ENCODE measurements at regions not wholly inside any gene's neighbourhood (a gene's known extent, or its start where the extent isn't known, plus 50 kb on each side); places are given as distances from the start of the nearest gene placed in this dataset.
"Not testable (repeated sequence)": the region's sequence is repeated elsewhere in the genome, so short reads cannot be mapped to it uniquely, and the experiment has no call there.

- not testable (repeated sequence) for H3K9ac ChIP-seq (ENCODE audit: low read length); H3K27ac ChIP-seq (ENCODE audit: low read length); H3K36me3 ChIP-seq (ENCODE audit: control insufficient read depth, low read depth, low read length); H3K4me3 ChIP-seq (ENCODE audit: low read length); H3K9me3 ChIP-seq (ENCODE audit: control insufficient read depth, low read depth, low read length); H3K27me3 ChIP-seq (ENCODE audit: control insufficient read depth, insufficient read depth, low read length); H3K4me1 ChIP-seq (ENCODE audit: control insufficient read depth, low read depth, low read length)
These were observed 110.3 kb upstream of the SPATA31A3 start for GRCh38 chr9:67102506-67103276.

- not testable (repeated sequence) for H3K4me3 ChIP-seq (ENCODE audit: low read length); H3K9me3 ChIP-seq (ENCODE audit: control insufficient read depth, low read depth, low read length); H3K27me3 ChIP-seq (ENCODE audit: control insufficient read depth, insufficient read depth, low read length); H3K4me1 ChIP-seq (ENCODE audit: control insufficient read depth, low read depth, low read length); H3K27ac ChIP-seq (ENCODE audit: low read length); H3K9ac ChIP-seq (ENCODE audit: low read length); H3K36me3 ChIP-seq (ENCODE audit: control insufficient read depth, low read depth, low read length)
These were observed 98.8 kb upstream of the SPATA31A3 start for GRCh38 chr9:67091104-67091503.

GRCh38 chr9:67086862-67087261, 94.5 kb upstream of the SPATA31A3 start:
- H3K4me1 ChIP-seq (ENCODE audit: control insufficient read depth, low read depth, low read length), result not testable (repeated sequence)

GRCh38 chr9:67066140-67066539, 73.8 kb upstream of the SPATA31A3 start:
- not testable (repeated sequence) for H3K27me3 ChIP-seq (ENCODE audit: control insufficient read depth, insufficient read depth, low read length); H3K36me3 ChIP-seq (ENCODE audit: control insufficient read depth, low read depth, low read length); H3K4me1 ChIP-seq (ENCODE audit: control insufficient read depth, low read depth, low read length); H3K27ac ChIP-seq (ENCODE audit: low read length); H3K9ac ChIP-seq (ENCODE audit: low read length); H3K4me3 ChIP-seq (ENCODE audit: low read length); H3K9me3 ChIP-seq (ENCODE audit: control insufficient read depth, low read depth, low read length)

More at GRCh38 chr9:67086862-67087261, 94.5 kb upstream of the SPATA31A3 start:
- not testable (repeated sequence) for H3K9ac ChIP-seq (ENCODE audit: low read length); H3K27ac ChIP-seq (ENCODE audit: low read length); H3K9me3 ChIP-seq (ENCODE audit: control insufficient read depth, low read depth, low read length); H3K4me3 ChIP-seq (ENCODE audit: low read length); H3K27me3 ChIP-seq (ENCODE audit: control insufficient read depth, insufficient read depth, low read length); H3K36me3 ChIP-seq (ENCODE audit: control insufficient read depth, low read depth, low read length)

GRCh38 chr9:67058898-67059715, 66.8 kb upstream of the SPATA31A3 start:
- H3K4me1 ChIP-seq (ENCODE audit: control insufficient read depth, low read depth, low read length); H3K27ac ChIP-seq (ENCODE audit: low read length); H3K27me3 ChIP-seq (ENCODE audit: control insufficient read depth, insufficient read depth, low read length); H3K9ac ChIP-seq (ENCODE audit: low read length); H3K9me3 ChIP-seq (ENCODE audit: control insufficient read depth, low read depth, low read length); H3K36me3 ChIP-seq (ENCODE audit: control insufficient read depth, low read depth, low read length): not testable (repeated sequence)
- H3K4me3 ChIP-seq (ENCODE audit: low read length), result peak overlapping the region; percentile 35
